ENCODE measurements at regions not wholly inside any gene's neighbourhood (a gene's known extent, or its start where the extent isn't known, plus 50 kb on each side); places are given as distances from the start of the nearest gene placed in this dataset.

DNA sequence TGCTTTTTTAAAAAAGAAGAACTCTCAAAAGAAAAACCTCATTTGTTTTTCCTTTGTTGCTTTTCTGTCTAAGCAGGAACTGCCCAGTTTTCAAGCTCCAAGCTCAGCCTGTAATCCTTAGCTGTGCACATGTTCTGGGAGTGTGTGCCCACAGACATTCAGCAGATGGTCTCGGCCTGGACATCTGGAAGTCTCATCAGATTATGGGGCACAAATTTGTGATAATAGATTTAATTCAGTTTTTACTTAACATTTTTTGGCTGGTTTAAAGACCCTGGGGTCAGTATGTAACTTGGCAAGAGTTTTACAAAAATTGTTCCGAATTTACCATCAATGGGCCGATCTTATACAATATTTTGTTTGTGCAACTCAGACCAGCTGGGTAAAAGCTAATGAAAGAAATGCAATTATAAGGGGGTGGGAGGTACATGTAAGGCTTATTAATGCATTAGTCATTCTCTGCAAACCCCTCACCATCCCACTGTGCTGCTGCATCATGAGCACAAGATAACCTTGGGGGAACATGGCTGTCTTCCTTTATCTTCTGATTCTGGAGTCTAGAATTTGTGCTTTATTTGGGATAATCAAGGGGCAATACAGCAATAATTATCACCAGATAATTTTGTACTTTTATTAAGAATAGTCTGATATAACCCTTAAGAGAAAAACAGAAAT, 86.9 kb upstream of the PHOX2B start:
- WGBS, 2 experiments (ENCODE audit: extremely low coverage in 2 of 2, insufficient read length in 1 of 2): no CpG with 5 or more reads among the region's 3 CpGs
- Histone ChIP-seq H4K20me1 (ENCODE audit: insufficient read depth, low read length) (no peaks in the 10 kb centered on the region), H3K4me3 (ENCODE audit: insufficient read depth, low read depth, low read length) (no peak overlapping the region), H3K9me3 (ENCODE audit: control insufficient read depth, insufficient read depth, low read length) (no peaks in the 10 kb centered on the region), H3K56ac (ENCODE audit: extremely low read depth, insufficient read depth, low read length) (no peak overlapping the region), H3K27me3 (ENCODE audit: control insufficient read depth, insufficient read depth, low read length) (no peaks in the 10 kb centered on the region), H3K4me2 (ENCODE audit: low read depth, low read length) (no peak overlapping the region), H2AFZ (replicated peaks; ENCODE audit: low read length, poor library complexity) (no peak overlapping the region), H3K36me3 (ENCODE audit: control insufficient read depth, insufficient read depth, low read length) (no peaks in the 10 kb centered on the region), H2BK120ac (ENCODE audit: low read depth, low read length) (no peak overlapping the region), H2BK5ac (ENCODE audit: low read depth, low read length, poor library complexity, severe bottlenecking) (no peak overlapping the region), H3K14ac (replicated peaks; ENCODE audit: low read depth, low read length) (no peak overlapping the region), H3K27ac (ENCODE audit: insufficient read depth, low read length) (no peak overlapping the region), H3K79me1 (ENCODE audit: low read depth in 1 of 2, low read length in 2 of 2) (no peaks in the 10 kb centered on the region), H2AK9ac (replicated peaks; ENCODE audit: low read depth, low read length, poor library complexity) (no peak overlapping the region), H4K8ac (ENCODE audit: low read depth in 2 of 2, low read length in 2 of 2) (no peak overlapping the region), H2BK20ac (ENCODE audit: low read depth, low read length) (no peak overlapping the region), H3K4me1 (ENCODE audit: control insufficient read depth, insufficient read depth, low read length) (no peaks in the 10 kb centered on the region), H3K9me1 (ENCODE audit: insufficient read depth, low read length) (no peaks in the 10 kb centered on the region), H3K4ac (ENCODE audit: low read depth, low read length) (no peak overlapping the region), H4K5ac (ENCODE audit: low read depth, low read length) (no peak overlapping the region), H3K23ac (ENCODE audit: low read depth, low read length) (no peak overlapping the region), H2BK15ac (ENCODE audit: low read depth, low read length) (no peak overlapping the region), H3K9ac (ENCODE audit: low read depth, low read length) (no peak overlapping the region), H2AK5ac (ENCODE audit: low read depth, low read length) (no peak overlapping the region), H4K91ac (ENCODE audit: insufficient read depth, low read depth, low read length) (no peak overlapping the region), H3K18ac (ENCODE audit: low read depth, low read length) (no peak overlapping the region)
- no peak for DNase-seq
- BruUV-seq (replicated peaks): no TSS peak
- TF ChIP-seq RFX5 (IDR thresholded peaks at IDR 0.05; ENCODE audit: low read depth, low read length) (no peak), CEBPB (IDR thresholded peaks at IDR 0.05; ENCODE audit: low read depth, low read length) (no peak), RCOR1 (IDR thresholded peaks at IDR 0.05; ENCODE audit: insufficient replicate concordance, low read length) (no peak), CHD1 (IDR thresholded peaks at IDR 0.05; ENCODE audit: low read depth, low read length) (no peak), POLR2A (IDR thresholded peaks at IDR 0.05; ENCODE audit: low read depth, low read length) (no peak), NFE2L2 (IDR thresholded peaks at IDR 0.05; ENCODE audit: low read depth, low read length) (no peak), BHLHE40 (IDR thresholded peaks at IDR 0.05; ENCODE audit: low read depth, low read length) (no peak), SMC3 (IDR thresholded peaks at IDR 0.05; ENCODE audit: low read depth, low read length) (no peak), MXI1 (IDR thresholded peaks at IDR 0.05; ENCODE audit: borderline replicate concordance, low read depth, low read length) (no peak), MAZ (IDR thresholded peaks at IDR 0.05; ENCODE audit: borderline replicate concordance, low read depth, low read length) (no peak), RAD21 (IDR thresholded peaks at IDR 0.05; ENCODE audit: low read length) (no peak), FOS (IDR thresholded peaks at IDR 0.05; ENCODE audit: low read depth, low read length) (no peak), MAFK (IDR thresholded peaks at IDR 0.05; ENCODE audit: low read depth, low read length) (no peak)
- TF ChIP-seq, protein P1, sequence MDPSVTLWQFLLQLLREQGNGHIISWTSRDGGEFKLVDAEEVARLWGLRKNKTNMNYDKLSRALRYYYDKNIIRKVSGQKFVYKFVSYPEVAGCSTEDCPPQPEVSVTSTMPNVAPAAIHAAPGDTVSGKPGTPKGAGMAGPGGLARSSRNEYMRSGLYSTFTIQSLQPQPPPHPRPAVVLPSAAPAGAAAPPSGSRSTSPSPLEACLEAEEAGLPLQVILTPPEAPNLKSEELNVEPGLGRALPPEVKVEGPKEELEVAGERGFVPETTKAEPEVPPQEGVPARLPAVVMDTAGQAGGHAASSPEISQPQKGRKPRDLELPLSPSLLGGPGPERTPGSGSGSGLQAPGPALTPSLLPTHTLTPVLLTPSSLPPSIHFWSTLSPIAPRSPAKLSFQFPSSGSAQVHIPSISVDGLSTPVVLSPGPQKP (IDR thresholded peaks at IDR 0.05; ENCODE audit: borderline replicate concordance, low read depth, low read length): no peak
- TF ChIP-seq, protein P2, sequence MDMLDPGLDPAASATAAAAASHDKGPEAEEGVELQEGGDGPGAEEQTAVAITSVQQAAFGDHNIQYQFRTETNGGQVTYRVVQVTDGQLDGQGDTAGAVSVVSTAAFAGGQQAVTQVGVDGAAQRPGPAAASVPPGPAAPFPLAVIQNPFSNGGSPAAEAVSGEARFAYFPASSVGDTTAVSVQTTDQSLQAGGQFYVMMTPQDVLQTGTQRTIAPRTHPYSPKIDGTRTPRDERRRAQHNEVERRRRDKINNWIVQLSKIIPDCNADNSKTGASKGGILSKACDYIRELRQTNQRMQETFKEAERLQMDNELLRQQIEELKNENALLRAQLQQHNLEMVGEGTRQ (IDR thresholded peaks at IDR 0.05; ENCODE audit: low read depth, low read length): no peak
- TF ChIP-seq, protein P3, sequence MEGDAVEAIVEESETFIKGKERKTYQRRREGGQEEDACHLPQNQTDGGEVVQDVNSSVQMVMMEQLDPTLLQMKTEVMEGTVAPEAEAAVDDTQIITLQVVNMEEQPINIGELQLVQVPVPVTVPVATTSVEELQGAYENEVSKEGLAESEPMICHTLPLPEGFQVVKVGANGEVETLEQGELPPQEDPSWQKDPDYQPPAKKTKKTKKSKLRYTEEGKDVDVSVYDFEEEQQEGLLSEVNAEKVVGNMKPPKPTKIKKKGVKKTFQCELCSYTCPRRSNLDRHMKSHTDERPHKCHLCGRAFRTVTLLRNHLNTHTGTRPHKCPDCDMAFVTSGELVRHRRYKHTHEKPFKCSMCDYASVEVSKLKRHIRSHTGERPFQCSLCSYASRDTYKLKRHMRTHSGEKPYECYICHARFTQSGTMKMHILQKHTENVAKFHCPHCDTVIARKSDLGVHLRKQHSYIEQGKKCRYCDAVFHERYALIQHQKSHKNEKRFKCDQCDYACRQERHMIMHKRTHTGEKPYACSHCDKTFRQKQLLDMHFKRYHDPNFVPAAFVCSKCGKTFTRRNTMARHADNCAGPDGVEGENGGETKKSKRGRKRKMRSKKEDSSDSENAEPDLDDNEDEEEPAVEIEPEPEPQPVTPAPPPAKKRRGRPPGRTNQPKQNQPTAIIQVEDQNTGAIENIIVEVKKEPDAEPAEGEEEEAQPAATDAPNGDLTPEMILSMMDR (conservative IDR thresholded peaks at IDR 0.05; ENCODE audit: low read depth, low read length): no peak
- intact Hi-C loops (cut with micrococcal nuclease): no loop called here
- ChIA-PET POLR2A (ENCODE audit: unreplicated experiment) (no interaction called here), CTCF (no interaction called here)
- in situ Hi-C loops (cut with MboI; ENCODE audit: low sequenced_read_pairs): no loop called here
- dilution Hi-C loops (cut with HindIII; ENCODE audit: low sequenced_read_pairs, unreplicated experiment): no loop called here
- ATAC-seq (ENCODE audit: low read depth): no peak
